ENCODE measurements at regions not wholly inside any gene's neighbourhood (a gene's known extent, or its start where the extent isn't known, plus 50 kb on each side); places are given as distances from the start of the nearest gene placed in this dataset.

DNA sequence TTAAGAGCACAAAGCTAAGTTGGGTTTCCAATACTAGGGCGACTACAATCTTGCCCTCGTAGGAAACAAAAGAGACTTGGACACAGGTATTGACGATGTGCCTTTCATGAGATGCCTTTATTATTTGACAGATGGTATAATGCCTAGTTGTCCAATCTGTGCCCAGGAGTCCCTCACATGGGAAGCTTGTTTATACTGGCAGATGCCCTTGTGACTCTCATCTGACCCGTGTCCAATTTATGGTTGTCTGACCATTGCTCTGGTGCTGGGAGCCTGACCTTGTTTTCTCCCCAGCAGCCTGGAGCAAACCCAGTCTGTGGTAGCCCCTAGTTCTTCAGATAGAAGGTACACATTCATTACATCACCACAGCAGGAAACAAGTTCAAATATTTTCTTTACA lies 511.7 kb downstream of the AGTPBP1 start:
- no peak for DNase-seq (ENCODE audit: low spot score)
- Histone ChIP-seq H3K36me3 (ENCODE audit: insufficient read depth, low read length, poor library complexity, severe bottlenecking) (no peaks in the 10 kb centered on the region), H3K4me3 (ENCODE audit: low read depth, low read length, poor library complexity, severe bottlenecking) (no peak overlapping the region), H3K27ac (ENCODE audit: low read depth, low read length, poor library complexity, severe bottlenecking) (no peak overlapping the region), H3K9me3 (ENCODE audit: low read depth, low read length, poor library complexity, severe bottlenecking) (no peaks in the 10 kb centered on the region), H3K4me1 (ENCODE audit: insufficient read depth, low read length, poor library complexity, severe bottlenecking) (no peaks in the 10 kb centered on the region), H3K27me3 (replicated peaks; ENCODE audit: insufficient read depth, low read depth, low read length, poor library complexity) (peaks cover 9% of the 10 kb centered on the region)
- BruUV-seq (replicated peaks): no TSS peak
- ChIA-PET CTCF (no interaction called here), POLR2A (ENCODE audit: low non-redundant PET) (no interaction called here)
- intact Hi-C loops (cut with micrococcal nuclease; ENCODE audit: unreplicated experiment): no loop called here
- TF ChIP-seq EZH2 (IDR thresholded peaks at IDR 0.05; ENCODE audit: borderline replicate concordance, low read depth, low read length, poor library complexity, severe bottlenecking): no peak
- TF ChIP-seq, protein P1, sequence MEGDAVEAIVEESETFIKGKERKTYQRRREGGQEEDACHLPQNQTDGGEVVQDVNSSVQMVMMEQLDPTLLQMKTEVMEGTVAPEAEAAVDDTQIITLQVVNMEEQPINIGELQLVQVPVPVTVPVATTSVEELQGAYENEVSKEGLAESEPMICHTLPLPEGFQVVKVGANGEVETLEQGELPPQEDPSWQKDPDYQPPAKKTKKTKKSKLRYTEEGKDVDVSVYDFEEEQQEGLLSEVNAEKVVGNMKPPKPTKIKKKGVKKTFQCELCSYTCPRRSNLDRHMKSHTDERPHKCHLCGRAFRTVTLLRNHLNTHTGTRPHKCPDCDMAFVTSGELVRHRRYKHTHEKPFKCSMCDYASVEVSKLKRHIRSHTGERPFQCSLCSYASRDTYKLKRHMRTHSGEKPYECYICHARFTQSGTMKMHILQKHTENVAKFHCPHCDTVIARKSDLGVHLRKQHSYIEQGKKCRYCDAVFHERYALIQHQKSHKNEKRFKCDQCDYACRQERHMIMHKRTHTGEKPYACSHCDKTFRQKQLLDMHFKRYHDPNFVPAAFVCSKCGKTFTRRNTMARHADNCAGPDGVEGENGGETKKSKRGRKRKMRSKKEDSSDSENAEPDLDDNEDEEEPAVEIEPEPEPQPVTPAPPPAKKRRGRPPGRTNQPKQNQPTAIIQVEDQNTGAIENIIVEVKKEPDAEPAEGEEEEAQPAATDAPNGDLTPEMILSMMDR (conservative IDR thresholded peaks at IDR 0.05; ENCODE audit: low read depth, low read length): no peak

- ChIA-PET CTCF (no interaction called here), POLR2A (ENCODE audit: low non-redundant PET) (no interaction called here)
- H3K27me3 ChIP-seq (replicated peaks; ENCODE audit: insufficient read depth, low read depth, low read length, poor library complexity): peaks cover 9% of the 10 kb centered on the region
- no peaks in the 10 kb centered on the region for H3K9me3 ChIP-seq (ENCODE audit: low read depth, low read length, poor library complexity, severe bottlenecking)
- intact Hi-C loops (cut with micrococcal nuclease; ENCODE audit: unreplicated experiment): no loop called here
- no peaks in the 10 kb centered on the region for H3K4me1 ChIP-seq (ENCODE audit: insufficient read depth, low read length, poor library complexity, severe bottlenecking)
- no peak for DNase-seq (ENCODE audit: low spot score)
- H3K4me3 ChIP-seq (ENCODE audit: low read depth, low read length, poor library complexity, severe bottlenecking): no peak overlapping the region
- TF ChIP-seq, protein P1 (conservative IDR thresholded peaks at IDR 0.05; ENCODE audit: low read depth, low read length): no peak
- TF ChIP-seq EZH2 (IDR thresholded peaks at IDR 0.05; ENCODE audit: borderline replicate concordance, low read depth, low read length, poor library complexity, severe bottlenecking): no peak
- H3K27ac ChIP-seq (ENCODE audit: low read depth, low read length, poor library complexity, severe bottlenecking): no peak overlapping the region
- BruUV-seq (replicated peaks): no TSS peak
- H3K36me3 ChIP-seq (ENCODE audit: insufficient read depth, low read length, poor library complexity, severe bottlenecking): no peaks in the 10 kb centered on the region
Observed at GRCh38 chr9:85228111-85228855, 513.5 kb downstream of the AGTPBP1 start.

GRCh38 chr9:85225180-85225579 lies 516.6 kb downstream of the AGTPBP1 start:
- Histone ChIP-seq H3K27ac (ENCODE audit: low read depth, low read length, poor library complexity, severe bottlenecking) (no peak overlapping the region), H3K4me3 (ENCODE audit: low read depth, low read length, poor library complexity, severe bottlenecking) (no peak overlapping the region), H3K27me3 (replicated peaks; ENCODE audit: insufficient read depth, low read depth, low read length, poor library complexity) (peaks cover 9% of the 10 kb centered on the region), H3K4me1 (ENCODE audit: insufficient read depth, low read length, poor library complexity, severe bottlenecking) (no peaks in the 10 kb centered on the region), H3K9me3 (ENCODE audit: low read depth, low read length, poor library complexity, severe bottlenecking) (no peaks in the 10 kb centered on the region), H3K36me3 (ENCODE audit: insufficient read depth, low read length, poor library complexity, severe bottlenecking) (no peaks in the 10 kb centered on the region)
- intact Hi-C loops (cut with micrococcal nuclease; ENCODE audit: unreplicated experiment): no loop called here
- TF ChIP-seq EZH2 (IDR thresholded peaks at IDR 0.05; ENCODE audit: borderline replicate concordance, low read depth, low read length, poor library complexity, severe bottlenecking): no peak
- TF ChIP-seq, protein P1 (conservative IDR thresholded peaks at IDR 0.05; ENCODE audit: low read depth, low read length): no peak
- no peak for DNase-seq (ENCODE audit: low spot score)
- ChIA-PET POLR2A (ENCODE audit: low non-redundant PET) (no interaction called here), CTCF (no interaction called here)
- BruUV-seq (replicated peaks): no TSS peak
